ENCODE measurements at regions not wholly inside any gene's neighbourhood (a gene's known extent, or its start where the extent isn't known, plus 50 kb on each side); places are given as distances from the start of the nearest gene placed in this dataset.

GRCh38 chr18:43830947-43831346 is 553.7 kb upstream of the SYT4 start:
- TF ChIP-seq CTCF (IDR thresholded peaks at IDR 0.05) (no peak), POLR2AphosphoS5 (IDR thresholded peaks at IDR 0.05) (no peak), EP300 (IDR thresholded peaks at IDR 0.05) (no peak)
